ENCODE measurements at regions not wholly inside any gene's neighbourhood (a gene's known extent, or its start where the extent isn't known, plus 50 kb on each side); places are given as distances from the start of the nearest gene placed in this dataset.

DNA sequence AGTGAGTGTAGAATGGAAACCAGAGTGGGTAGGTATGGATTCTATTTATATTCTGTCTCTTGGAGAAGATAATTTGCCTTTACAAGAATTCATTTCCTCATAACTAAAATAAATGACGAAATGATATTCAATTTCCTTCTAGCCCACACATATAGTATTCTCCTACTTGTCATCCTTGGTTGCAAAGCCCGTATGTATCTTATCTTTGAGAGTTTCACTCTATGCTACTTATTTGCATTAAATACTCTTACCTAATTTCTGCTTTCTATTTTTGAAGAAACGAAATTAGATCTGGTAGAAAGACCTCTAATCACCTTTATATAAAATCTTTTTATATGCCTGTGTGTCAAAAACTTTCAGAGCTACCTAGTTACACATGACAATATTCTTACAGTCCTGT, 457.7 kb downstream of the NKX6-1 start:
- 54 to 79% (median 58%) methylated on average over 3 of the region's 3 CpGs for WGBS, 3 donors
- DNase-seq (no peak), FAIRE-seq (no peak)
- H3K9me3 ChIP-seq (ENCODE audit: control insufficient read depth in 2 of 2, insufficient read depth in 1 of 2, low read depth in 1 of 2, low read length in 1 of 2): no peaks in the 10 kb centered on the region
- H3K27me3 ChIP-seq (ENCODE audit: control insufficient read depth in 3 of 3, insufficient read depth in 3 of 3, low read length in 3 of 3): no peaks in the 10 kb centered on the region
- H3K4me3 ChIP-seq (ENCODE audit: low read depth in 1 of 3, low read length in 3 of 3): no peak overlapping the region
- no peaks in the 10 kb centered on the region for H3K4me1 ChIP-seq (ENCODE audit: control insufficient read depth in 3 of 3, insufficient read depth in 2 of 3, low read depth in 1 of 3, low read length in 2 of 3)
- no peak overlapping the region for H3K27ac ChIP-seq (ENCODE audit: low read depth in 1 of 3, low read length in 2 of 3)
- H3K36me3 ChIP-seq (ENCODE audit: control insufficient read depth in 3 of 3, insufficient read depth in 2 of 3, low read depth in 1 of 3, low read length in 3 of 3): no peaks in the 10 kb centered on the region

DNA sequence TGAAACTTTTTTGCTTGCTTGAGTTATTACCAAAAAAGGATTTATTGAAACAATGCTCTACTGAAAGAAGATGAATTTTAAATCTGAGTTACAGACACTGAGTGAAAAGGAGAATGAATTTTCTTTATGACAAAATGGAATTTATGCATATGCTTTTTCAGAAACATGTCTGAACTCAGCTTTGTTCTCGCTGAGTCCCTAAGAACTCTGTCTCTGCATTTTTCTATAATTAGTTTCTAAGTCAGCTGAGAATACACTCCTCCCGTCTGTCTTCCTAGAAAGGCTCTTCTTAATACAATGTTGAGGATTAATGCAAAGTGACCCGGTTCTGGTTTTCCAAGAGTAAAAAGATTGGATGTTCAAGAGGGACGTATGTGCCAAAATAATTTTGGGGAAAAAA, 463.5 kb downstream of the NKX6-1 start:
- H3K4me1 ChIP-seq (ENCODE audit: control insufficient read depth in 3 of 3, insufficient read depth in 2 of 3, low read depth in 1 of 3, low read length in 2 of 3): no peaks in the 10 kb centered on the region
- DNase-seq (no peak), FAIRE-seq (no peak)
- WGBS, 3 donors: 75 to 80% (median 78%) methylated on average over 4 of the region's 4 CpGs
- H3K4me3 ChIP-seq (ENCODE audit: low read depth in 1 of 3, low read length in 3 of 3): no peak overlapping the region
- H3K36me3 ChIP-seq (ENCODE audit: control insufficient read depth in 3 of 3, insufficient read depth in 2 of 3, low read depth in 1 of 3, low read length in 3 of 3): no peaks in the 10 kb centered on the region
- H3K9me3 ChIP-seq (ENCODE audit: control insufficient read depth in 2 of 2, insufficient read depth in 1 of 2, low read depth in 1 of 2, low read length in 1 of 2): no peaks in the 10 kb centered on the region
- peaks cover 0 to 3% (median 0%) of the 10 kb centered on the region in 3 donors for H3K27me3 ChIP-seq (ENCODE audit: control insufficient read depth in 3 of 3, insufficient read depth in 3 of 3, low read length in 3 of 3)
- H3K27ac ChIP-seq (ENCODE audit: low read depth in 1 of 3, low read length in 2 of 3): no peak overlapping the region

DNA sequence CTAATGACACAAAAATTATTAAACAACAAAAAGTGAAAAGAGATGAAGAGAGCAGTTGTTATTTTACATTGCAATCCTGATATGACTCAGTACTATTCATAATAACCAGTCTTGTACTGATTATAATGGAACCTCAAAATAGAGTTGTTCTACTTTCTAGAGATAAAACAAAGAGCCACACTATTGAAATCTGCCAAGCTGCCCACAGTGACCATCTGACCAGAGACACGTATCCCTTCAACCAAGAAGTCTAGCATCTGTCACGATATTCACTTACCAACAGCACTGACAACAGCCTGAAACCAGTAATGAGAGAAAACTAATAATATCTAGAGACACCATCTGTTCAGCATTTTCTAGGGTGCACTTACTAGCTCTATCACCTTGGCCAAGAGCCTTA, 466.7 kb downstream of the NKX6-1 start:
- H3K36me3 ChIP-seq (ENCODE audit: control insufficient read depth in 3 of 3, insufficient read depth in 2 of 3, low read depth in 1 of 3, low read length in 3 of 3): no peaks in the 10 kb centered on the region
- FAIRE-seq: no peak

DNA sequence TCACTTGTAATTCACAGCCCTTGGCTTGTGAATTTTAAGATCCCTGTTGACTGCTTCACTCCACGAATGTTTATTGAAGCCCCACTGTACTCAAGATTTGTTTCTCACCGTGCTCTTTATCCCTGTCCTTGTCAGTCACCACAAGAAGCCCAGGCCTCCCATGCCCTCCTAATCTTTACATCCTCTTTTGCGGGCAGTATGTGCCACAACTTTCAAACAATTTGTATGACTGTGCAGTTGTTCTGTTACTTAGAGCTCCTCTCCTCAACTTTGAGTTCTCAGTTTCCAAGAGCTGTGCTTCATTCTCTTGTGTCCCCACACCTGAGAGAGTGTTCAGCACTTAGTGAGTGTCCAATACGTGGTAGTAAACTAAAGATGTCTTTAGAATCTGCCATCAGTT, 467.7 kb downstream of the NKX6-1 start:
- Histone ChIP-seq H3K27me3 (ENCODE audit: control insufficient read depth in 3 of 3, insufficient read depth in 3 of 3, low read length in 3 of 3) (peaks cover 0 to 3% (median 0%) of the 10 kb centered on the region in 3 donors), H3K36me3 (ENCODE audit: control insufficient read depth in 3 of 3, insufficient read depth in 2 of 3, low read depth in 1 of 3, low read length in 3 of 3) (no peaks in the 10 kb centered on the region), H3K27ac (ENCODE audit: low read depth in 1 of 3, low read length in 2 of 3) (no peak overlapping the region), H3K4me3 (ENCODE audit: low read depth in 1 of 3, low read length in 3 of 3) (no peak overlapping the region), H3K4me1 (ENCODE audit: control insufficient read depth in 3 of 3, insufficient read depth in 2 of 3, low read depth in 1 of 3, low read length in 2 of 3) (no peaks in the 10 kb centered on the region), H3K9me3 (ENCODE audit: control insufficient read depth in 2 of 2, insufficient read depth in 1 of 2, low read depth in 1 of 2, low read length in 1 of 2) (no peaks in the 10 kb centered on the region)
- FAIRE-seq (no peak), DNase-seq (no peak)
- 51 to 59% (median 53%) methylated on average over 4 of the region's 4 CpGs for WGBS, 3 donors

More for the DNA sequence above, 466.7 kb downstream of the NKX6-1 start:
- no peak for DNase-seq
- WGBS, 3 donors: 69 to 84% (median 82%) methylated on average over 2 of the region's 2 CpGs
- peaks cover 0 to 3% (median 0%) of the 10 kb centered on the region in 3 donors for H3K27me3 ChIP-seq (ENCODE audit: control insufficient read depth in 3 of 3, insufficient read depth in 3 of 3, low read length in 3 of 3)
- no peaks in the 10 kb centered on the region for H3K4me1 ChIP-seq (ENCODE audit: control insufficient read depth in 3 of 3, insufficient read depth in 2 of 3, low read depth in 1 of 3, low read length in 2 of 3)
- H3K9me3 ChIP-seq (ENCODE audit: control insufficient read depth in 2 of 2, insufficient read depth in 1 of 2, low read depth in 1 of 2, low read length in 1 of 2): no peaks in the 10 kb centered on the region
- H3K4me3 ChIP-seq (ENCODE audit: low read depth in 1 of 3, low read length in 3 of 3): no peak overlapping the region
- H3K27ac ChIP-seq (ENCODE audit: low read depth in 1 of 3, low read length in 2 of 3): no peak overlapping the region

DNA sequence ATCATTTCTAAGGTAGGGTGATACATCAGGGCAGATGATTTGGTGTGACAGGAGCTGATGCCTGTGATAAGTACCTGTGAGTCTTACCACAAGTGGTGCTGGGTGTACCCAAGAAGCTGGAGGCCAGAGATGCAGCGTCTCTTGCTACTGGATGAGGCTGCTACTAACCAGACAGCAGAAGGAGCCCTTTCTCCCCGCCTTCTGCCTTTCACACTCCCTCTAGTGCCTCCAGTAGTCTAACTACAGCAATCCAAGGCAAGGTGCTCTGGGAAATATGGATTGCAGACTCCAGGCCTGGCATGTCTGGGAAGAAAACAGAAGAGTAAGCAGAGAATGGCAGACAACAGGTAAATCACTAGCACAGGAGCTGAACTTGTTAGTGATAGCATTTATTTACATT, 470.8 kb downstream of the NKX6-1 start:
- Histone ChIP-seq H3K9me3 (ENCODE audit: control insufficient read depth in 2 of 2, insufficient read depth in 1 of 2, low read depth in 1 of 2, low read length in 1 of 2) (no peaks in the 10 kb centered on the region), H3K4me1 (ENCODE audit: control insufficient read depth in 3 of 3, insufficient read depth in 2 of 3, low read depth in 1 of 3, low read length in 2 of 3) (no peaks in the 10 kb centered on the region), H3K27me3 (ENCODE audit: control insufficient read depth in 3 of 3, insufficient read depth in 3 of 3, low read length in 3 of 3) (peaks cover 0 to 3% (median 0%) of the 10 kb centered on the region in 3 donors), H3K36me3 (ENCODE audit: control insufficient read depth in 3 of 3, insufficient read depth in 2 of 3, low read depth in 1 of 3, low read length in 3 of 3) (no peaks in the 10 kb centered on the region), H3K4me3 (ENCODE audit: low read depth in 1 of 3, low read length in 3 of 3) (no peak overlapping the region), H3K27ac (ENCODE audit: low read depth in 1 of 3, low read length in 2 of 3) (no peak overlapping the region)
- WGBS, 3 donors: 60 to 63% (median 61%) methylated on average over 2 of the region's 2 CpGs
- DNase-seq (no peak), FAIRE-seq (no peak)

DNA sequence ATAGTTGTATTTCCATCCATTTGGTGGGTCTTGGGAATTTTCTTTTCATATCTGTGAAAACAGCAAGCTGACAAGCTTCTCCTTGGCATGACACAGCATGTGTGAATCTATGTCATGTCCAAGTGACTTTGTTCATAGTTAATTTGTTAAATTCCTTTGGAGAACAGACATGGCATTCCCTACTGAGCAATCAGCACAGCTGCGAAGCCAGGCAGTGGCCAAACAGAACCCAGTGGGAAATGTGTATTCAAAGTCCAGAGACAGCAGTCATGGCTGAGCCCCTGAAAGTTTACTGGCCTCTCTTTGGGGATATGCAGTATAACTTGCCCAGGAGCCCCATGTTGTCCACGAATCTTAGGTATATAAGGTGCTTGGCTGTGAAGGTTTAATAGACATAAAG, 474.7 kb downstream of the NKX6-1 start:
- no peaks in the 10 kb centered on the region for H3K9me3 ChIP-seq (ENCODE audit: control insufficient read depth in 2 of 2, insufficient read depth in 1 of 2, low read depth in 1 of 2, low read length in 1 of 2)
- H3K4me1 ChIP-seq (ENCODE audit: control insufficient read depth in 3 of 3, insufficient read depth in 2 of 3, low read depth in 1 of 3, low read length in 2 of 3): no peaks in the 10 kb centered on the region
- no peaks in the 10 kb centered on the region for H3K36me3 ChIP-seq (ENCODE audit: control insufficient read depth in 3 of 3, insufficient read depth in 2 of 3, low read depth in 1 of 3, low read length in 3 of 3)
- H3K4me3 ChIP-seq (ENCODE audit: low read depth in 1 of 3, low read length in 3 of 3): no peak overlapping the region
- 48 to 73% (median 73%) methylated on average over 2 of the region's 2 CpGs for WGBS, 3 donors
- DNase-seq (no peak), FAIRE-seq (no peak)
- H3K27me3 ChIP-seq (ENCODE audit: control insufficient read depth in 3 of 3, insufficient read depth in 3 of 3, low read length in 3 of 3): no peaks in the 10 kb centered on the region
- H3K27ac ChIP-seq (ENCODE audit: low read depth in 1 of 3, low read length in 2 of 3): no peak overlapping the region

DNA sequence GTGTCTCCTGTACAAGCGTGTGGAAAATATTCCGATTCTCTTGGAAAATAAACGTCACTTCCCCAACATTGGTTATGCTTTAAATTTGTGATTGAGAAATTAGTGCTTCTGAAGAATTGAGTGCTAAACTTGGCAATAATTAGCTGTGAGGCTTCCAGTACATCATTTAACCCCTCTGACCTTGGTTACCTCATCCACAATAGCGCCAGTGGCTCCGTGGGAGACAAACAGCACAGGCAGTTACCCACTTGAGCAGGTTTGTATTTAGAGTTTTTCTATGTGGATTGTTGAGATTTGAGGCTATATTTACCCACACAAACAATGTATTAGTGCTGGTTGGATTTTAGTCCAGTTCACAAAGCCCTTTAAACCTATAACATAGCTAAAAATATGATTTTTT, 476.5 kb downstream of the NKX6-1 start:
- H3K27me3 ChIP-seq (ENCODE audit: control insufficient read depth in 3 of 3, insufficient read depth in 3 of 3, low read length in 3 of 3): no peaks in the 10 kb centered on the region
- H3K36me3 ChIP-seq (ENCODE audit: control insufficient read depth in 3 of 3, insufficient read depth in 2 of 3, low read depth in 1 of 3, low read length in 3 of 3): no peaks in the 10 kb centered on the region
- H3K4me3 ChIP-seq (ENCODE audit: low read depth in 1 of 3, low read length in 3 of 3): no peak overlapping the region
- DNase-seq (no peak), FAIRE-seq (no peak)
- 73 to 85% (median 83%) methylated on average over 5 of the region's 5 CpGs for WGBS, 3 donors
- no peak overlapping the region for H3K27ac ChIP-seq (ENCODE audit: low read depth in 1 of 3, low read length in 2 of 3)
- H3K4me1 ChIP-seq (ENCODE audit: control insufficient read depth in 3 of 3, insufficient read depth in 2 of 3, low read depth in 1 of 3, low read length in 2 of 3): no peaks in the 10 kb centered on the region
- H3K9me3 ChIP-seq (ENCODE audit: control insufficient read depth in 2 of 2, insufficient read depth in 1 of 2, low read depth in 1 of 2, low read length in 1 of 2): no peaks in the 10 kb centered on the region

DNA sequence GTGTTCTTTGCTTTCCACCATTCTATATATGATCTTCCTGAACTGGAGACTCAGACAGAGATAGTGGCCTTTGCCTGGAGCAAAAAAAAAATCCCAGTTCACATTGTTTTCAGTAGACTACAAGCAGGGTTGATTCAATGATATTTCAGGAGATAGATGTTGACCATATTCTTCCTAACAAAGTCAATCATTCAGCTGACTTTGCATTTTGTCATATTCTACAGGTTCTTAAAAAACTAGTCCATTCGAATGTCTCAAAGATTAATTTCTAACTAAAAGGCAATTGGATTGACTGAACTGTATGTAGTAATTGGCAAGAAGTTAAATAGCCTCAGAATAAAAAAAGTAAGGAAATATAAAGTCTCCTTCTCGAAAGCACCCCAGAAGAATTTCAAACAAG, 479.5 kb downstream of the NKX6-1 start:
- FAIRE-seq (no peak), DNase-seq (no peak)
- Histone ChIP-seq H3K4me3 (ENCODE audit: low read depth in 1 of 3, low read length in 3 of 3) (no peak overlapping the region), H3K36me3 (ENCODE audit: control insufficient read depth in 3 of 3, insufficient read depth in 2 of 3, low read depth in 1 of 3, low read length in 3 of 3) (no peaks in the 10 kb centered on the region), H3K4me1 (ENCODE audit: control insufficient read depth in 3 of 3, insufficient read depth in 2 of 3, low read depth in 1 of 3, low read length in 2 of 3) (no peaks in the 10 kb centered on the region), H3K27me3 (ENCODE audit: control insufficient read depth in 3 of 3, insufficient read depth in 3 of 3, low read length in 3 of 3) (no peaks in the 10 kb centered on the region), H3K9me3 (ENCODE audit: control insufficient read depth in 2 of 2, insufficient read depth in 1 of 2, low read depth in 1 of 2, low read length in 1 of 2) (no peaks in the 10 kb centered on the region), H3K27ac (ENCODE audit: low read depth in 1 of 3, low read length in 2 of 3) (no peak overlapping the region)
- 62 to 75% (median 74%) methylated on average over 2 of the region's 2 CpGs for WGBS, 3 donors

DNA sequence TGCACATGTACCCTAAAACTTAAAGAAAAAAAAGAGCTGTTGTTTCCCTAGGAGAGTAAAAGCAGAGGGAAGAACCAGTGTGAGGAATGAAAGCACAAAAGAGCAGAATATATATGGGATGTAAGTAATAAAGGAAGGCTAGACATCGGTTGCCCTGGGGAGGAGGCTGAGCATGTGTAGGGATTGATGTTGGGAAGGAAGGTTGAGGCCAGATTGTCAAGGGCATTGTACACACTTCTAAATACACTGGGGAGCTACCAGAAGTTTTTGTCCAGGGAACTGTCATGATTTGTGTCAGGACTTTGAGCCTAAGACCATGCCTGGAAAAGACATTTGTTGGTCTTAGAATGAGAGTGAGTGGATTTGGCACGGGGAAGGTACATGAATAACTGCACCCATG, 467.1 kb downstream of the GPAT3 start:
- Histone ChIP-seq H3K4me3 (ENCODE audit: low read depth in 1 of 3, low read length in 3 of 3) (no peak overlapping the region), H3K36me3 (ENCODE audit: control insufficient read depth in 3 of 3, insufficient read depth in 2 of 3, low read depth in 1 of 3, low read length in 3 of 3) (no peaks in the 10 kb centered on the region)

More for the DNA sequence above, 467.1 kb downstream of the GPAT3 start:
- no peak for FAIRE-seq
- Histone ChIP-seq H3K9me3 (ENCODE audit: control insufficient read depth in 2 of 2, insufficient read depth in 1 of 2, low read depth in 1 of 2, low read length in 1 of 2) (no peaks in the 10 kb centered on the region), H3K4me1 (ENCODE audit: control insufficient read depth in 3 of 3, insufficient read depth in 2 of 3, low read depth in 1 of 3, low read length in 2 of 3) (no peaks in the 10 kb centered on the region), H3K27me3 (ENCODE audit: control insufficient read depth in 3 of 3, insufficient read depth in 3 of 3, low read length in 3 of 3) (no peaks in the 10 kb centered on the region), H3K27ac (ENCODE audit: low read depth in 1 of 3, low read length in 2 of 3) (no peak overlapping the region)
- no peak for DNase-seq
- 90 to 94% (median 91%) methylated on average over 2 of the region's 2 CpGs for WGBS, 3 donors
